Endothelial cell (in vitro differentiated cells): ENCODE measurements at regions not wholly inside any gene's neighbourhood (a gene's known extent, or its start where the extent isn't known, plus 50 kb on each side); places are given as distances from the start of the nearest gene placed in this dataset.

Source experiments
- DNase-seq: peaks from one replicate; pipeline ENCODE4 v3.0.0; 2021; ENCODE audit warnings: low spot score
- H3K27ac Mint-ChIP-seq: one replicate; pipeline ENCODE4 v1.8.0; 2021; ENCODE audit warnings: mixed read lengths, inconsistent platforms; ENCODE audit not compliant: unreplicated experiment
- H3K27me3 Mint-ChIP-seq: one replicate; pipeline ENCODE4 v1.8.0; 2021; ENCODE audit warnings: mild to moderate bottlenecking, moderate library complexity, mixed read lengths, inconsistent platforms; ENCODE audit not compliant: unreplicated experiment
- H3K36me3 Mint-ChIP-seq: one replicate; pipeline ENCODE4 v1.8.0; 2021; ENCODE audit warnings: mild to moderate bottlenecking, low read depth, mixed read lengths, inconsistent platforms; ENCODE audit not compliant: unreplicated experiment
- H3K4me1 Mint-ChIP-seq: one replicate; pipeline ENCODE4 v1.8.0; 2021; ENCODE audit warnings: mild to moderate bottlenecking, mixed read lengths, inconsistent platforms; ENCODE audit not compliant: unreplicated experiment
- H3K4me3 Mint-ChIP-seq: one replicate; pipeline ENCODE4 v1.8.0; 2021; ENCODE audit warnings: mild to moderate bottlenecking, mixed read lengths, inconsistent platforms; ENCODE audit not compliant: unreplicated experiment
- H3K9me3 Mint-ChIP-seq: one replicate; pipeline ENCODE4 v1.8.0; 2021; ENCODE audit warnings: mixed read lengths, inconsistent platforms; ENCODE audit not compliant: unreplicated experiment
- TF ChIP-seq, protein P1 (sequence below): fragments of 200-600 bp; sonication (generic); IDR thresholded peaks from one replicate; pipeline ENCODE4 v1.5.0; 2021; ENCODE audit warnings: antibody characterized with exemption; ENCODE audit not compliant: unreplicated experiment

DNA sequence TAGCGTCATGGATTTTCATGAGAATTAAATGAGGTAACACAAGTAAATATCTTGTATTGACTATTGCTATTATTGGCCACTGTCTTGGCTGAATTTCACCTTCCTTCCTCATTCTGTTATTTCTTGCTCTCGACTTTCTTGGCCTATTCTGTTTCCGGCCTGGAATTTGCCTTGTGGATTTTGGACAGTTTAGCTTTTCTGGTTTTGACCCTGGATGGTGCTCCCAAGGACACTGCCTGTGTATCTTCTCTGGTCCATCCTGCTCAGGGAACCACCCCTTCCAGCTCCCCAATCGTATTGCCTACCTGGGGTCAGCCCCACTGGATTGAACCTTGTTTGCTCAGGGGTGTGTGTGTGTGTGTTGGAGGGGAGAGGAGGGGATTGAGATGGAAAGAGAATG lies 376.2 kb upstream of the C2CD4B start:
- Mint-ChIP-seq H3K9me3 (no peaks in the 10 kb centered on the region), H3K27ac (no peak overlapping the region), H3K27me3 (peaks cover 4% of the 10 kb centered on the region), H3K36me3 (no peaks in the 10 kb centered on the region), H3K4me1 (peaks cover 5% of the 10 kb centered on the region), H3K4me3 (no peak overlapping the region)
- TF ChIP-seq, protein P1, sequence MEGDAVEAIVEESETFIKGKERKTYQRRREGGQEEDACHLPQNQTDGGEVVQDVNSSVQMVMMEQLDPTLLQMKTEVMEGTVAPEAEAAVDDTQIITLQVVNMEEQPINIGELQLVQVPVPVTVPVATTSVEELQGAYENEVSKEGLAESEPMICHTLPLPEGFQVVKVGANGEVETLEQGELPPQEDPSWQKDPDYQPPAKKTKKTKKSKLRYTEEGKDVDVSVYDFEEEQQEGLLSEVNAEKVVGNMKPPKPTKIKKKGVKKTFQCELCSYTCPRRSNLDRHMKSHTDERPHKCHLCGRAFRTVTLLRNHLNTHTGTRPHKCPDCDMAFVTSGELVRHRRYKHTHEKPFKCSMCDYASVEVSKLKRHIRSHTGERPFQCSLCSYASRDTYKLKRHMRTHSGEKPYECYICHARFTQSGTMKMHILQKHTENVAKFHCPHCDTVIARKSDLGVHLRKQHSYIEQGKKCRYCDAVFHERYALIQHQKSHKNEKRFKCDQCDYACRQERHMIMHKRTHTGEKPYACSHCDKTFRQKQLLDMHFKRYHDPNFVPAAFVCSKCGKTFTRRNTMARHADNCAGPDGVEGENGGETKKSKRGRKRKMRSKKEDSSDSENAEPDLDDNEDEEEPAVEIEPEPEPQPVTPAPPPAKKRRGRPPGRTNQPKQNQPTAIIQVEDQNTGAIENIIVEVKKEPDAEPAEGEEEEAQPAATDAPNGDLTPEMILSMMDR, result no peak
- DNase-seq, result no peak

DNA sequence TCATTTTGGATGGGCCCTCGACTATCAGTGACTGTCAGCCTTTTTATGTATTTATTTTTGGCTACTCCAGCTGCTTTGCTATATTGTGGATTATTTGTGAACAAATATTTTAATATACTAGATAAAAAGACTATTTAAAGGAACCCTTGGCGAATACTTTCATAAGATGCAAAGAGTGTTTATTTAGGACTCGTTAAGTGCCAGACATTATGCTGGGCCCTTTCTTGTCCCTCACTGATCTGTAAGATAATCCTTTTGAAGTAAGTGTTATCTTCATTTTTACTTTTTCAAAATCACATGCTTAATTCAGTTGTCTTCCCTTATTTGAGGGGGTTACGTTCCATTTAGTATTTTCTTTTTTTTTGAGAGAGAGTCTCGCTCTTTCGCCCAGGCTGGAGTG lies 376.8 kb upstream of the C2CD4B start:
- no peak for DNase-seq
- Mint-ChIP-seq H3K27me3 (peaks cover 4% of the 10 kb centered on the region), H3K4me1 (peaks cover 5% of the 10 kb centered on the region), H3K4me3 (no peak overlapping the region), H3K36me3 (no peaks in the 10 kb centered on the region), H3K9me3 (no peaks in the 10 kb centered on the region), H3K27ac (no peak overlapping the region)
- TF ChIP-seq, protein P1, result no peak

DNA sequence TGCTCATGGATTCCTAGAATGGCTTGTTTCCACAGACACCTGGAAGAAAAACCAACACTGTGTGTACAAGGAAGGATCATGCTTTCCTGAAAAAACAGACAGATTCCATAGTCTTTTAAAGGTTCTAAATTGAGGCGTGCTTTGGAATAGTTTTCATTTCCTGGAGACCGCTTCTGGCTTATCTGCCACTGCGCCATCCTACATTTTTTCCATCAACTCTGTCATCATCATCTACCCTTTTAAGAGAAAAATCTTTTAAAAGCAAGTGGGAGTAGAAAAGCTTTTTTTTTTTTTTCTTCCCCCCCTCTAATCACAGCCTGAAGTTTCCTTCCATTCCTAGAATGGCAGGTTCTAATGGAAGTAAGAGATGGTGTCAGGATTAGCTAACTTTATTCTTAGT lies 379.4 kb upstream of the C2CD4B start:
- H3K27me3 Mint-ChIP-seq, result peaks cover 4% of the 10 kb centered on the region
- H3K4me1 Mint-ChIP-seq, result peaks cover 5% of the 10 kb centered on the region
- H3K27ac Mint-ChIP-seq, result no peak overlapping the region
- DNase-seq, result no peak
- H3K36me3 Mint-ChIP-seq, result no peaks in the 10 kb centered on the region
- H3K4me3 Mint-ChIP-seq, result no peak overlapping the region
- H3K9me3 Mint-ChIP-seq, result no peaks in the 10 kb centered on the region
- TF ChIP-seq, protein P1, result no peak

DNA sequence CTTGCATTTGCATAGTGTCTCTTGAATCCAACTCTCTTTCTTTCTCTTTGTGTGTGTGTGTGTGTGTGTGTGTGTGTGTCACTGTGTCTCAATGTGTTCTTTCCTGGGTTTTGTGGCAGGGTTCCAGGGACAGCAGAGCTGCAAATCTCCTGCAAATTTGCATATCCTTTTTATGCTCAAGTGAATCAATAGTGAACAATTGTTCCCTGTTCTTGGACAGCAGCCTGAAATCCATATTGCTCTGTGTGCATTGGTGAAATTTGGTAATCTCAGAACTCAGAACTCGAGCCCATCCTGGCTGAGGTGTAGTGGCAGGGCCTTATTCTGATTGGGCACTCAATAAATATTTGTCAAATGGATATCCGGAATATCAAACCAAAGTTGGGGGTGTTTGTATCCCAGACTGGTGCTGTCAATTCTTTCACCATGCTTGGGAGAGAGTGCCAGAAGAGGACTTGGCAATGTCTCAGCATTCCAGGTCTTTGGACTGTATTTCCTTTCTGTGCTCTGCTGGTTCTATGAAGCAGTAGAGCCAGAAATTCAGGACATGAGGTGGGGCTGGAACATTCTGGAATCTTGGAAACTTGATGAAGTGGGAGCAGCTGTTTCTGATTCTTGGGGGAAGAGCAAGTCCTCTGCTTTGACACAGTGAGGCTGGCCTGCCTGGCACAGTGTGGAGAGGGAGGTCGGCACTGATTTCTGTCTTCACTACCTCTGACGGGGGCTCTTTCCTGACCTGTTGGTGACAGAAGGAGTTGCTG lies 380.6 kb upstream of the C2CD4B start:
- TF ChIP-seq, protein P1, result no peak
- H3K36me3 Mint-ChIP-seq, result no peaks in the 10 kb centered on the region
- no peak overlapping the region for H3K4me3 Mint-ChIP-seq
- H3K27ac Mint-ChIP-seq, result no peak overlapping the region
- no peak for DNase-seq
- H3K27me3 Mint-ChIP-seq, result peaks cover 4% of the 10 kb centered on the region
- H3K4me1 Mint-ChIP-seq, result peaks cover 5% of the 10 kb centered on the region
- no peaks in the 10 kb centered on the region for H3K9me3 Mint-ChIP-seq

DNA sequence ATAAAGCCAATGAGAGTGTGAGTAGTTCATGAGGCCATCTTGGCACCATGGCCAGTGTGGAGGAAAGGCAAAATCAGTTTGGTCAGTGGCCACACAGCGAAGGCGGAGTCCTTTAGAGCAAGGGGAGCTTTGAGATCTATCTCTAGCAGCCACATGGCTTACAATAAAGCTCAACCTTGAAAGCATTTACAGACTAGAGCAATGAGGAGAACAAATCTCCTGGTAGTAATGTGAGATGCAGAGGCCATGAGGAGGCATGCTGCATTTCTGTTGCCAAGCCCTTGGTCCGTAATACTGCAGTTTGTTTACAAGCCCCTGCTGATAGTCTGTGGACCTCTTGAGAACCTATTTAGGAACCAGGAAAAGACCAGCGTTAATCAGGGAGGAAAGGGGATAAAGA lies 381.5 kb upstream of the C2CD4B start:
- TF ChIP-seq, protein P1, result no peak
- no peaks in the 10 kb centered on the region for H3K36me3 Mint-ChIP-seq
- no peak overlapping the region for H3K27ac Mint-ChIP-seq
- peaks cover 4% of the 10 kb centered on the region for H3K27me3 Mint-ChIP-seq
- no peak for DNase-seq
- peaks cover 5% of the 10 kb centered on the region for H3K4me1 Mint-ChIP-seq
- H3K9me3 Mint-ChIP-seq, result no peaks in the 10 kb centered on the region
- H3K4me3 Mint-ChIP-seq, result no peak overlapping the region
